Gastrocnemius medialis (tissue), 4 donors: ENCODE measurements at regions not wholly inside any gene's neighbourhood (a gene's known extent, or its start where the extent isn't known, plus 50 kb on each side); places are given as distances from the start of the nearest gene placed in this dataset.

Source experiments
- ATAC-seq, 2 donors: fragments of 150-250 bp; one replicate each; pipeline ENCODE4 v1.9.1; 2016
- DNase-seq, 2 donors: peaks; one replicate each; pipeline ENCODE4 v3.0.0-alpha.2; 2019
- H3K27ac ChIP-seq, 4 donors: fragments of 200-600 bp; sonication (generic); 1 replicate in 1 of 4; 2 replicates in 3 of 4; pipeline ENCODE4 v1.5.1; 2016 to 2018; ENCODE audit warnings: mild to moderate bottlenecking in 2 of 4, moderate library complexity in 1 of 4
- H3K27me3 ChIP-seq, 3 donors: fragments of 200-600 bp; sonication (generic) in 2 of 3; 1 replicate in 1 of 3; 2 replicates in 2 of 3; pipeline versions ENCODE4 v1.5.1 to v1.6.0; 2016 to 2019; ENCODE audit warnings: mild to moderate bottlenecking in 1 of 3, moderate library complexity in 1 of 3
- H3K36me3 ChIP-seq, 2 donors: fragments of 200-600 bp; sonication (generic) in 1 of 2; one replicate each; pipeline ENCODE4 v1.5.1; 2017 to 2018
- H3K4me1 ChIP-seq, 2 donors: fragments of 200-600 bp; sonication (generic) in 1 of 2; one replicate each; pipeline ENCODE4 v1.5.1; 2016 to 2017; ENCODE audit warnings: mild to moderate bottlenecking in 2 of 2
- H3K4me3 ChIP-seq, 4 donors: fragments of 200-600 bp; sonication (generic) in 3 of 4; 1 replicate in 1 of 4; 2 replicates in 3 of 4; pipeline ENCODE4 v1.5.1; 2016 to 2019; ENCODE audit warnings: mild to moderate bottlenecking in 2 of 4
- H3K9me3 ChIP-seq, 3 donors: fragments of 200-600 bp; sonication (generic) in 2 of 3; 1 replicate in 1 of 3; 2 replicates in 2 of 3; pipeline ENCODE4 v1.5.1; 2016 to 2019
- CTCF ChIP-seq, 5 experiments: fragments of 450-650 bp in 3 of 5; fragments of 200-600 bp in 2 of 5; sonication (generic) in 2 of 5; IDR thresholded peaks in 4 of 5; conservative IDR thresholded peaks in 1 of 5; 1 replicate in 4 of 5; 2 replicates in 1 of 5; pipeline ENCODE4 v1.5.1; 2016 to 2019; ENCODE audit warnings: antibody characterized with exemption in 5 of 5, mild to moderate bottlenecking in 3 of 5, moderate library complexity in 3 of 5
- POLR2A ChIP-seq, 2 donors: fragments of 450-650 bp; IDR thresholded peaks; one replicate each; pipeline ENCODE4 v1.6.1; 2017; ENCODE audit warnings: antibody characterized with exemption in 2 of 2, mild to moderate bottlenecking in 2 of 2, moderate library complexity in 2 of 2
- in situ Hi-C, 4 donors: fragments of 200-750 bp; cut with MboI; loops; one replicate each; pipeline versions ENCODE4 v1.15.0 to v1.8.0; 2017; ENCODE audit warnings: low sequenced_read_pairs in 4 of 4
- intact Hi-C: fragments of 100-400 bp; cut with DNase I; formaldehyde crosslinking; loops from one replicate; pipeline ENCODE4 v1.15.1; 2023; ENCODE audit warnings: low total_unique reads

- no peaks in the 10 kb centered on the region for H3K27me3 ChIP-seq
- no peak for TF ChIP-seq POLR2A (IDR thresholded peaks at IDR 0.05)
- TF ChIP-seq CTCF (IDR thresholded peaks at IDR 0.05 in 4 of 5, conservative IDR thresholded peaks at IDR 0.05 in 1 of 5) = no peak
- no peak overlapping the region for H3K4me3 ChIP-seq
- no peaks in the 10 kb centered on the region for H3K9me3 ChIP-seq
- DNase-seq (no peak), ATAC-seq (no peak)
- no peak overlapping the region for H3K27ac ChIP-seq
- H3K36me3 ChIP-seq = no peaks in the 10 kb centered on the region
- intact Hi-C loops = no loop called here
- in situ Hi-C loops = no loop called here
- peaks cover 0 to 5% of the 10 kb centered on the region in 2 donors for H3K4me1 ChIP-seq
These were observed 210.2 kb downstream of the KCNRG start for GRCh38 chr13:50225193-50226155.

GRCh38 chr13:50226515-50227155 lies 211.4 kb downstream of the KCNRG start:
- no peak for DNase-seq
- H3K4me3 ChIP-seq = no peak overlapping the region
- no peaks in the 10 kb centered on the region for H3K36me3 ChIP-seq
- H3K4me1 ChIP-seq = peaks cover 0 to 5% of the 10 kb centered on the region in 2 donors
- H3K27ac ChIP-seq = no peak overlapping the region
- in situ Hi-C loops = no loop called here
- intact Hi-C loops = no loop called here
- no peaks in the 10 kb centered on the region for H3K27me3 ChIP-seq
- TF ChIP-seq CTCF (IDR thresholded peaks at IDR 0.05 in 4 of 5, conservative IDR thresholded peaks at IDR 0.05 in 1 of 5) (no peak), POLR2A (IDR thresholded peaks at IDR 0.05) (no peak)
- no peak for ATAC-seq
- no peaks in the 10 kb centered on the region for H3K9me3 ChIP-seq

- Histone ChIP-seq H3K27ac (no peak overlapping the region), H3K9me3 (no peaks in the 10 kb centered on the region), H3K27me3 (no peaks in the 10 kb centered on the region), H3K4me1 (peaks cover 0 to 5% of the 10 kb centered on the region in 2 donors), H3K4me3 (no peak overlapping the region), H3K36me3 (no peaks in the 10 kb centered on the region)
- ATAC-seq (no peak), DNase-seq (no peak)
- TF ChIP-seq CTCF (IDR thresholded peaks at IDR 0.05 in 4 of 5, conservative IDR thresholded peaks at IDR 0.05 in 1 of 5) (no peak), POLR2A (IDR thresholded peaks at IDR 0.05) (no peak)
- intact Hi-C loops (no loop called here), in situ Hi-C loops (no loop called here)
These were observed 212.1 kb downstream of the KCNRG start for GRCh38 chr13:50227361-50227760.

- H3K4me1 ChIP-seq = no peaks in the 10 kb centered on the region
These were observed 213.3 kb downstream of the KCNRG start for GRCh38 chr13:50228527-50228926.

More at GRCh38 chr13:50228527-50228926, 213.3 kb downstream of the KCNRG start:
- Histone ChIP-seq H3K27me3 (no peaks in the 10 kb centered on the region), H3K36me3 (no peaks in the 10 kb centered on the region), H3K4me3 (no peak overlapping the region), H3K27ac (no peak overlapping the region), H3K9me3 (no peaks in the 10 kb centered on the region)
- ATAC-seq = no peak
- in situ Hi-C loops (no loop called here), intact Hi-C loops (no loop called here)
- DNase-seq = no peak
- TF ChIP-seq CTCF (IDR thresholded peaks at IDR 0.05 in 4 of 5, conservative IDR thresholded peaks at IDR 0.05 in 1 of 5) (no peak), POLR2A (IDR thresholded peaks at IDR 0.05) (no peak)
